ENCODE measurements at regions not wholly inside any gene's neighbourhood (a gene's known extent, or its start where the extent isn't known, plus 50 kb on each side); places are given as distances from the start of the nearest gene placed in this dataset.

GRCh38 chr2:234869969-234870368, 81.8 kb upstream of the SH3BP4 start:
- no peak for TF ChIP-seq CTCF (IDR thresholded peaks at IDR 0.05; ENCODE audit: insufficient read depth, low read length)
- DNase-seq (ENCODE audit: low read depth), result no peak
- H3K4me3 ChIP-seq (ENCODE audit: low read depth, low read length), result no peak overlapping the region

GRCh38 chr2:234869164-234869563, 82.7 kb upstream of the SH3BP4 start:
- no peak overlapping the region for H3K4me3 ChIP-seq (ENCODE audit: low read depth, low read length)
- no peak for TF ChIP-seq CTCF (IDR thresholded peaks at IDR 0.05; ENCODE audit: insufficient read depth, low read length)
- DNase-seq (ENCODE audit: low read depth), result no peak

GRCh38 chr2:234867882-234868285, 83.9 kb upstream of the SH3BP4 start:
- H3K4me3 ChIP-seq (ENCODE audit: low read depth, low read length), result no peak overlapping the region
- TF ChIP-seq CTCF (IDR thresholded peaks at IDR 0.05; ENCODE audit: insufficient read depth, low read length), result no peak
- DNase-seq (ENCODE audit: low read depth), result no peak

GRCh38 chr2:234865586-234865985, 86.2 kb upstream of the SH3BP4 start:
- no peak overlapping the region for H3K4me3 ChIP-seq (ENCODE audit: low read depth, low read length)
- no peak for TF ChIP-seq CTCF (IDR thresholded peaks at IDR 0.05; ENCODE audit: insufficient read depth, low read length)
- no peak for DNase-seq (ENCODE audit: low read depth)

- DNase-seq (ENCODE audit: low read depth), result no peak
- no peak overlapping the region for H3K4me3 ChIP-seq (ENCODE audit: low read depth, low read length)
- TF ChIP-seq CTCF (IDR thresholded peaks at IDR 0.05; ENCODE audit: insufficient read depth, low read length), result no peak
Measured at GRCh38 chr2:234865040-234865439, 86.8 kb upstream of the SH3BP4 start.

- TF ChIP-seq CTCF (IDR thresholded peaks at IDR 0.05; ENCODE audit: insufficient read depth, low read length), result no peak
- no peak for DNase-seq (ENCODE audit: low read depth)
Measured at GRCh38 chr2:234864506-234864905, 87.3 kb upstream of the SH3BP4 start.

More at GRCh38 chr2:234864506-234864905, 87.3 kb upstream of the SH3BP4 start:
- H3K4me3 ChIP-seq (ENCODE audit: low read depth, low read length), result no peak overlapping the region

All from fibroblast of the aortic adventitia (primary cell).